ENCODE measurements at regions not wholly inside any gene's neighbourhood (a gene's known extent, or its start where the extent isn't known, plus 50 kb on each side); places are given as distances from the start of the nearest gene placed in this dataset.

GRCh38 chr13:111948281-111948680, 118.7 kb upstream of the SOX1 start:
- no peak for TF ChIP-seq POLR2A (IDR thresholded peaks at IDR 0.05)
- no peak for TF ChIP-seq CTCF (IDR thresholded peaks at IDR 0.05)
- Histone ChIP-seq H3K9me3 (no peaks in the 10 kb centered on the region), H3K4me1 (no peaks in the 10 kb centered on the region), H3K4me3 (no peak overlapping the region), H3K36me3 (no peaks in the 10 kb centered on the region), H3K27ac (no peak overlapping the region), H3K27me3 (no peaks in the 10 kb centered on the region)
- ATAC-seq: no peak
- no peak for DNase-seq
- intact Hi-C loops (cut with DNase I): no loop called here
- WGBS (ENCODE audit: insufficient coverage, low coverage, low lambda C conversion rate, missing lambda C conversion rate): 80% methylated on average over 11 of the region's 11 CpGs

- WGBS (ENCODE audit: insufficient coverage, low coverage, low lambda C conversion rate, missing lambda C conversion rate): 64% methylated on average over 7 of the region's 7 CpGs
- Histone ChIP-seq H3K4me1 (no peaks in the 10 kb centered on the region), H3K27me3 (no peaks in the 10 kb centered on the region), H3K4me3 (no peak overlapping the region), H3K9me3 (no peaks in the 10 kb centered on the region), H3K27ac (no peak overlapping the region), H3K36me3 (no peaks in the 10 kb centered on the region)
- DNase-seq (no peak), ATAC-seq (no peak)
- TF ChIP-seq POLR2A (IDR thresholded peaks at IDR 0.05) (no peak), CTCF (IDR thresholded peaks at IDR 0.05) (no peak)
- intact Hi-C loops (cut with DNase I): no loop called here
Measured at GRCh38 chr13:111948811-111949210, 118.1 kb upstream of the SOX1 start.

GRCh38 chr13:111949311-111949710, 117.6 kb upstream of the SOX1 start:
- H3K9me3 ChIP-seq: no peaks in the 10 kb centered on the region
- H3K27ac ChIP-seq: no peak overlapping the region
- no peaks in the 10 kb centered on the region for H3K36me3 ChIP-seq
- TF ChIP-seq CTCF (IDR thresholded peaks at IDR 0.05) (no peak), POLR2A (IDR thresholded peaks at IDR 0.05) (no peak)
- no peak for ATAC-seq
- DNase-seq: no peak
- WGBS (ENCODE audit: insufficient coverage, low coverage, low lambda C conversion rate, missing lambda C conversion rate): 67% methylated on average over 1 of the region's 5 CpGs
- H3K27me3 ChIP-seq: no peaks in the 10 kb centered on the region
- H3K4me3 ChIP-seq: no peak overlapping the region
- H3K4me1 ChIP-seq: no peaks in the 10 kb centered on the region
- intact Hi-C loops (cut with DNase I): no loop called here

GRCh38 chr13:111950697-111951096, 116.3 kb upstream of the SOX1 start:
- no peak for ATAC-seq
- Histone ChIP-seq H3K27ac (no peak overlapping the region), H3K4me3 (no peak overlapping the region), H3K4me1 (no peaks in the 10 kb centered on the region), H3K9me3 (no peaks in the 10 kb centered on the region), H3K36me3 (no peaks in the 10 kb centered on the region), H3K27me3 (no peaks in the 10 kb centered on the region)
- WGBS (ENCODE audit: insufficient coverage, low coverage, low lambda C conversion rate, missing lambda C conversion rate): 49% methylated on average over 4 of the region's 4 CpGs
- intact Hi-C loops (cut with DNase I): no loop called here
- DNase-seq: no peak
- TF ChIP-seq POLR2A (IDR thresholded peaks at IDR 0.05) (no peak), CTCF (IDR thresholded peaks at IDR 0.05) (no peak)

GRCh38 chr13:111952032-111952431, 114.9 kb upstream of the SOX1 start:
- intact Hi-C loops (cut with DNase I): no loop called here
- no peaks in the 10 kb centered on the region for H3K4me1 ChIP-seq
- DNase-seq (no peak), ATAC-seq (no peak)
- WGBS (ENCODE audit: insufficient coverage, low coverage, low lambda C conversion rate, missing lambda C conversion rate): 67% methylated on average over 2 of the region's 9 CpGs
- H3K27me3 ChIP-seq: no peaks in the 10 kb centered on the region
- H3K27ac ChIP-seq: no peak overlapping the region
- no peaks in the 10 kb centered on the region for H3K9me3 ChIP-seq
- H3K4me3 ChIP-seq: no peak overlapping the region
- no peak for TF ChIP-seq CTCF (IDR thresholded peaks at IDR 0.05)
- TF ChIP-seq POLR2A (IDR thresholded peaks at IDR 0.05): no peak
- no peaks in the 10 kb centered on the region for H3K36me3 ChIP-seq
